AG20443 (cell line): ENCODE measurements at regions not wholly inside any gene's neighbourhood (a gene's known extent, or its start where the extent isn't known, plus 50 kb on each side); places are given as distances from the start of the nearest gene placed in this dataset.
"Not testable (repeated sequence)": the region's sequence is repeated elsewhere in the genome, so short reads cannot be mapped to it uniquely, and the experiment has no call there.

ENCODE experiments used
- DNase-seq: peaks from one replicate; pipeline ENCODE4 v3.0.0; 2012; ENCODE audit warnings: low spot score, mixed read lengths

- DNase-seq: no peak
Measured at GRCh38 chr4:126440297-126440696, 1125.5 kb downstream of the FAT4 start.

GRCh38 chr4:126441173-126442035, 1126.6 kb downstream of the FAT4 start:
- no peak for DNase-seq

DNA sequence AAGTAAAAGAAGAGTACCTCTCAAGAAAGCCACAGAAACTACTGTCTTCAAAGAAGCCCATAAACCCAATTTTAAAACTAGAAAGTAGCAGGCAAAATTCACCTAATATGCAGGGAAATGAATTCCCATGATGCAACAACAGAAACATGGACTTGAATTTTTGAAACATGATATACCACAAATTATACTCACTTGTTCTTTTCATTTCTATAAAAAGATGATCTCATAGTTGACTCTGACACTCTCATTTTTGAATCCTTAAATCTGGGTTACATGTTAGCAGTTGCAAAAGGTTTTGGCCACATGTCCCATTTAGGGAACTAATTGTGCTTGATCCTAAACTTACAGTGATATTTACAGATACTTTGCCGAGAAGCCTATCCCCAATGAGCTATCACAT, 1130.8 kb downstream of the FAT4 start:
- no peak for DNase-seq

GRCh38 chr4:126446917-126447316, 1132.2 kb downstream of the FAT4 start:
- no peak for DNase-seq

GRCh38 chr4:126448086-126448845, 1133.5 kb downstream of the FAT4 start:
- peak; percentile 18 for DNase-seq

DNA sequence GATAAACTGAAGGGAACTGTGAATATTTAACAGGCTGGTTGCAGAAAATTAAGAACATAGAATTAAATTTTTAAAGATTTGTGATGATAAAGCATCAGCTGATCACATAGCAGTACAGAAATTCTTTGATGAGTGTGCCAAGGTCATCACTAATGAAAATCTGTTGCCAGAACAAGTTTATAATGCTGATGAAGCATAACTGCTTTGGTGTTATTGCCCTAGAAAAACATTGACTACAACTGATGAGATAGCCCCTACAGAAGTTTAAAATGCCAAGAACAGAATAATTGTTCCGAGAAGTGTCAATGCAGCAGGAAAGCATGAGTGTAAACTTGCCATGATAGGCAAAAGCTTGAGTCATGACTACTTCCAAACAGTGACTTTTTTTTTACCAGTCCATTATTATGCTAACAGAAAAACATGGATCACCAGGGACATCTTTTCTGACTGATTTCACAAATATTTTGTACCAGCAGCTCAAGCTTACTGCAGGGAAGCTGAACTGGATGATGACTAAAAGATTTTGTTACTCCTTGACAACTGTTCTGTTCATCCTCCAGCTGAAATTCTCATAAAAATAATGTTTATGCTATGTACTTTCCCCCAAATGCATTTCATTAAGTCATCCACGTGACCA, 1136.6 kb downstream of the FAT4 start:
- DNase-seq: peak; percentile 36

- no peak for DNase-seq
Measured at GRCh38 chr4:126455865-126456264, 1141.1 kb downstream of the FAT4 start.

GRCh38 chr4:126458993-126459392, 1144.2 kb downstream of the FAT4 start:
- DNase-seq: no peak

GRCh38 chr4:126465341-126465740, 1150.6 kb downstream of the FAT4 start:
- no peak for DNase-seq

DNA sequence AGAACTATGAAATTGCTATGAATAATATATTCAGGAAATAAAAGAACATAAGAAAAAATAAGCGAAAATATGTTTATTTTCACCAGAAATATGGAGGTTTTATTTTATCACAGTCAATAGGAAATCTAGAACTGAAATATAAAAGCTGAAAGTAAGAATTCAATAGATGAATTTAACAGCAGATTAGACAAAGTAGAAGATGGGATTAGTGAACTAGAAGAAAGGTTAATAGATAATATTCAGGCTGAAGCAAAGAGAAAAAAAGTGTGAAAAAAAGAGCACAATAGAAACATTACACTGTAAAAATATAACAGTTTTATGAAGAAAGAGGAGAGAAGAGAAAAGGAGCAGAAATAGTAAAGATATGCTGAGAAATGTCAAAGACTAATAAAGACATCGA, 1152.1 kb downstream of the FAT4 start:
- DNase-seq: no peak

DNA sequence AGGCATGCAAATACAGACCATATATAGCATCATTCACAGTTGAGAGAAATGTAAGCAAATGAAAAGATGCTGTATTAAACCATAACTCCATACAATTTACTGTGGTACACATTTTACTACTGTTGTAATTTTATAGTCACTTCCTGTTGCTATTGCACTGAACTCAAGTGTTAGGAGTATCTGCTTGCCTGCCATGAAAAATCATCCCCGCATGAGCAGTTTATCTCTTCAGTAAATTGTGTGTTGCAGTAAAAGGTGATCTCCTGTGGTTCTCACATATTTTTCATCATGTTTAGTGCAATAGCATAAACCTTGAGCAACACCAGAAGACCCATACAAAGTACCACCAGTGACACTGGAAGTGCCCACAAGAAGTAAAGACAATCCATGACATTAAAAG, 1153.4 kb downstream of the FAT4 start:
- no peak for DNase-seq

DNA sequence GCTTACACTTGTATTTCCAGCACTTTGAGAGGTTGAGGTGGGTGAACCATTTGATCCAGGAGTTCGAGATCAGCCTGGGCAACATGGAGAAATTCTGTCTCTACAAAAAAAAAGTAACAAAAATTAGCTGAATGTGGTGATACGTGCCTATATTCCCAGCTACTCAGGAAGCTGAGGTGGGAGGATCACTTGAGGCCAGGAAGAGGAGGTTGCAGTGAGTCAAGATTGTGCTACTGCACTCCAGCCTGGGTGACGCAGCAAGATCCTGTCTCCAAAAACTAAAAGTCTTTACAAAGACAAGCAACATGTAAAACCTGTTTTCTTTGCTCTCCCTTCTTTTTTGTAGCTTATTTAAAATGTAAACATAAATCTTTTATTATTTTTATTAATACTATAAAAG, 1156.1 kb downstream of the FAT4 start:
- no peak for DNase-seq

DNA sequence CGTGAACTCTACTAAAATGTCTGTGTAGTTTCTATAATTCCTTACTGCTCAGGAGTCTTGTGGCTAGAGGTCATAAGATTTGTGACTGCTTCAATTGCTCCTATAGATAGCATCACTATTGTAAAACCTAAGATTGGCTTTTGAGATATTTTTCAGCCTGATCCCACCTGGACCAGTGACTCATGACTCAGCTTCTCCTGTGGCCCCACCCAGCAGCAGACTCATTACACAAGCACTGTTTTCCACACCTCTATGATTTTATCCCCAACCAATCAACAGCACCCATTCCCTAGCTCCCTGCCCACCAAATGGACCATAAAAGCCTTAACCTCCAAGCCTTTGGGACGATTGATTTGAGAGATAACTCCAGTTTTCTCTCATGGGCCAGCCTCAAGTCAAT, 1157.0 kb upstream of the INTU start:
- DNase-seq: no peak

DNA sequence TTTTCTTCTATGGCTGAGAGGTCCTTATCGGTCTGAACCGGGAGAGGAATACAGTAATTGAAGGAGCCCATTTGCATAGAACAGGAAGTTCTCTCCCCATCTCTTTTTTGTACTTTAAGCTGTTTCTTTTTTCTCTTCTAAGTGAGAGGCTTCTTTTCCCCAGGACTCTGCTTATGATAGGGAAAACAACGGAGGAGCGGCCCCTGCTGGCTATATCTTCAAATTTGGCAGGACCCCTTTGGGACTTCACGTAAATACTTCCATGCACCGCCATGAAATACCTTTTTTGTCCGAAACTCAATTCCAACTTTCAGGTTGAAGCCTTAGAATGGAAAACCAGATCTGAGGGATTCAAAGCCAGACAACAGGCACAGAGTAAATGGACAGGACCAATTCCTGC, 1153.0 kb upstream of the INTU start:
- DNase-seq: no peak

DNA sequence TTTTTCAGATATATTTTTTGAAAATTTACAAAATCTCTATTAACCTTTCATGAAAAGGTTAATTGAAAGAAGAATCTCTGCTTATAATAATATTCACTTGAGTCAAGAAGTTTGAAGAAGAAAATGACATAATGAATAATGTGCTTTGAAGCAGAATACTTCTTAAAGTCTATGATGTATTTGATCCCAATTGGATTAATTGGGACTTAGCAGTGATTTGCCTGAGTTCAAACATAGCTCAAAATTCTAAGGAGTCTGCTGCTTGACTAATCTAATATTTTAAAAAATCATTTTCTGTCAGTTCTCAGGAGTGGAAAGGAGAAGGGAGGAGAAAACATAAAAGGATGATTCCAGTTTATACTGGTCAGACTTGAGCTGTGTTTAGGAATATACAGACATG, 1150.4 kb upstream of the INTU start:
- DNase-seq: no peak

GRCh38 chr4:126486377-126486776, 1146.4 kb upstream of the INTU start:
- no peak for DNase-seq

DNA sequence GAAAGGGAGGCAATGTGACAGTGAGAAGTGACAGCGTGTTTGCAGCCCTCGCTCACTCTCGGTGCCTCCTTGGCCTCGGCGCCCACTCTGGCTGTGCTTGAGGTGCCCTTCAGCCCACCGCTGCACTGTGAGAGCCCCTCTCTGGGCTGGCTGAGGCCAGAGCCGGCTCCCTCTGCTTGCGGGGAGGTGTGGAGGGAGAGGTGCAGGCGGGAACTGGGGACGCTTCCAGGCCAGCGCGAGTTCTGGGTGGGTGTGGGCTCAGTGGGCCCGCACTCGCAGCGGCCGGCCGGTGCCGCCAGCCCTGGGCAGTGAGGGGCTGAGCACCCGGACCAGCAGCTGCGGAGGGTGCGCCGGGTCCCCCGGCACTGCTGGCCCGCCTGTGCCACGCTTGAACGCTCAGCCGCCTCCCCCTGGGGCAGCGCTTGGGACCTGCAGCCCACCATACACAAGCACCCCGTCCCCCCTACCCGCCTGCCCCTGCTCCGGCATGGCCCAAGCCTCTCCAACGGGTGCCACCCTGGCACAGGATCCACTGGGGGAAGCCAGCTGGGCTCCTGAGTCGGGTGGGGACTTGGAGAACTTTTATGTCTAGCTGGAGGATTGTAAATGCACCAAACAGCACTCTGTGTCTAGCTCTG, 1142.8 kb upstream of the INTU start:
- DNase-seq: no peak

- no peak for DNase-seq
Measured at GRCh38 chr4:126495163-126495752, 1137.5 kb upstream of the INTU start.

DNA sequence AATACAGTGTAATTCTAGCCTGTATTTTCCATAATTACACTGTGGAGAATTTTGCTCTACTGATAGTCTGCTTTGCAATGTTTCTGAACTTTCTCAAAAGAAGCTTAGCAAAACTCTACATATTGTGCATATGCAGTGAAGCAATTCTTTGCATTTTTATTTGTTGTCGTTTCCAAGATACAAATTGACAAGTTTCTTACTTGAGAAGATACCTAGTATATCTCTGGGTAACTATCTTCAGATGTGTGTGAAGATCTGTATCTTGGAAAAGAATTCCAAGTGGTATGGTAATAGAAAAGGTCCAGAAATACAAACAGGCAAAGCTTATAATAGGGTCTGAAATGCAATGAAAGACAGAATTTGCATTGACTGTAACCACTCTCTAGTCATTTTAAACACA, 1119.8 kb upstream of the INTU start:
- DNase-seq: no peak

GRCh38 chr4:126513596-126513995, 1119.2 kb upstream of the INTU start:
- no peak for DNase-seq

- no peak for DNase-seq
Measured at GRCh38 chr4:126520731-126521130, 1112.0 kb upstream of the INTU start.

GRCh38 chr4:126525400-126525799, 1107.4 kb upstream of the INTU start:
- not testable (repeated sequence) for DNase-seq
